ENCODE measurements at regions not wholly inside any gene's neighbourhood (a gene's known extent, or its start where the extent isn't known, plus 50 kb on each side); places are given as distances from the start of the nearest gene placed in this dataset.
A peak's percentile ranks its signal among the peaks of the same experiment; 100 is the strongest.
"Not testable (repeated sequence)": the region's sequence is repeated elsewhere in the genome, so short reads cannot be mapped to it uniquely, and the experiment has no call there.

- DNase-seq (ENCODE audit: low spot score), result no peak
These were observed 376.7 kb upstream of the DIPK2B start for GRCh38 chrX:45577361-45577760.

GRCh38 chrX:45571453-45571852, 370.8 kb upstream of the DIPK2B start:
- no peak for DNase-seq (ENCODE audit: low spot score)

- DNase-seq (ENCODE audit: low spot score), result no peak
These were observed 365.8 kb upstream of the DIPK2B start for GRCh38 chrX:45566456-45566855.

DNA sequence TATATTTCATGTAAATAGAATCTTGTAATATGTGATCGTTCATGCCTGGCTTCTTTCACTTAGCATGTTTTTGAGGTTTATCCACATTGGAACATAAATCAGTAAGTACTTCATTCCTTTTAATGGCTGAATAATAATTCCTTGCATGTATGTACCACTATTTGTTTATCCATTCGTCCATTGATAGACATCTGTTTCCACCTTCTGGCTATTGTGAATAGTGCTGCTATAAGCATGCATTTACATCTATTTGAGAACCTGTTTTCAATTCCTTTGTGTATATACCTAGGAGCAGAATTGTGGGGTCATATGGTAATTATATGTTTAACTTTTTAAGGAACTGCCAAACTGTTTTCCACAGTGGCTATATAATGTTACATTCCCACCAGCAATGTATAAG, 356.7 kb upstream of the DIPK2B start:
- DNase-seq (ENCODE audit: low spot score), result no peak

- no peak for DNase-seq (ENCODE audit: low spot score)
These were observed 354.1 kb upstream of the DIPK2B start for GRCh38 chrX:45554736-45555135.

GRCh38 chrX:45553417-45553816, 352.7 kb upstream of the DIPK2B start:
- DNase-seq (ENCODE audit: low spot score), result no peak

DNA sequence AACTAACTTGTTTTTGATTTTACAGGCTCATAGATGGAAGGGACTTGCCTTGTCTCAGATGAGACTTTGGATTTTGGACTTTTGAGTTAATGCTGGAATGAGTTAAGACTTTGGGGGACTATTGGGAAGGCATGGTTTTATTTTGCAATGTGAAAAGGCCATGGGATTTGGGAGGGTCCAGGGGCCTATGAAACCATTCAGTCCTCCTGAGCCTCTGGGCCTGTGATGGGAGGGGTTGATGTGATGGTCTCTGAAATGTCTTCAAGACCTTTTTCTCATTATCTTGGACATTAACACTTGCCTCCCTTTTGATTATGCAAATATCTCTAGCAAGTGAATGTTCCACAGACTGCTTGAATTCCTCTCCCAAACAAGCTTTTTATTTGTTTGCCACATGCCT, 346.0 kb upstream of the DIPK2B start:
- not testable (repeated sequence) for DNase-seq (ENCODE audit: low spot score)

- no peak for DNase-seq (ENCODE audit: low spot score)
These were observed 339.5 kb upstream of the DIPK2B start for GRCh38 chrX:45540181-45540580.

- no peak for DNase-seq (ENCODE audit: low spot score)
These were observed 337.3 kb upstream of the DIPK2B start for GRCh38 chrX:45537936-45538335.

- no peak for DNase-seq (ENCODE audit: low spot score)
These were observed 327.2 kb upstream of the DIPK2B start for GRCh38 chrX:45527834-45528233.

DNA sequence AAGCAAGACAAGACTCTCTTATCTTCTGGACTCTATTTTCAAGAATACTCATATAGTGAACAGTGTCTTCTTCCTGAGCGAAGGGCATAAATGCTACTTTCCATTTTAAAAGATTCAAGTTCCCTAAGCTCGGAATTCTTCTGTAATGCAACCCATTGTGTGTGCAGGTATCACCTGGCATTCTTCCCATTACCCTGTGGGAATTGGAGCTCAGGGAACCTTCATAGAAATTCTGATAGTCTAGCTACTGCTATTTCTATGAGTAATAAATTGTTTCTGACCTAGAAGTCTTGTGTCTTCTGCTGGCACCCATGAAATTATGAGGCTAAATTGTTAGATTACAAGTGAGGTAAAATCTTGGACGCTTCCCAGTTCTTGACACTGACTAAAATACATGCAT, 324.1 kb upstream of the DIPK2B start:
- no peak for DNase-seq (ENCODE audit: low spot score)

DNA sequence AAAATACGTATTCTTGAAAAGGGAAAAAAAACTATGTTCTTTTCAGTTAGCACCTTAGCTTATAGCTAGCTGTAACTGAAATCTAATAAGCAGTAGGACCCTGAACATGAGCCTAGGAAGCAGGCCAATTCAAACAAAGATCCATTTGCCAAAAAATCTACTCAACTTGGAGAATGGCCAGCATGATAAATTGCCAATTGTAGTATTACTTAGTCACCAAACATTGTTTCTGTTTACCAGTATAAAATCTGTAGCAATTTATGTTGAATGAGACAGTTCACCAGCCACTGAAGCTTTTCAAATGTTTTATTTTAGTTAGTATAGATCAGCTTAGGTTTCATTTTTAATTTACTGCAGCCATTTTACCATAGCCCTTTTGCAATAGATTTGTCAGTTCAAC, 323.6 kb upstream of the DIPK2B start:
- DNase-seq (ENCODE audit: low spot score), result no peak

- no peak for DNase-seq (ENCODE audit: low spot score)
These were observed 317.9 kb upstream of the DIPK2B start for GRCh38 chrX:45518552-45518951.

DNA sequence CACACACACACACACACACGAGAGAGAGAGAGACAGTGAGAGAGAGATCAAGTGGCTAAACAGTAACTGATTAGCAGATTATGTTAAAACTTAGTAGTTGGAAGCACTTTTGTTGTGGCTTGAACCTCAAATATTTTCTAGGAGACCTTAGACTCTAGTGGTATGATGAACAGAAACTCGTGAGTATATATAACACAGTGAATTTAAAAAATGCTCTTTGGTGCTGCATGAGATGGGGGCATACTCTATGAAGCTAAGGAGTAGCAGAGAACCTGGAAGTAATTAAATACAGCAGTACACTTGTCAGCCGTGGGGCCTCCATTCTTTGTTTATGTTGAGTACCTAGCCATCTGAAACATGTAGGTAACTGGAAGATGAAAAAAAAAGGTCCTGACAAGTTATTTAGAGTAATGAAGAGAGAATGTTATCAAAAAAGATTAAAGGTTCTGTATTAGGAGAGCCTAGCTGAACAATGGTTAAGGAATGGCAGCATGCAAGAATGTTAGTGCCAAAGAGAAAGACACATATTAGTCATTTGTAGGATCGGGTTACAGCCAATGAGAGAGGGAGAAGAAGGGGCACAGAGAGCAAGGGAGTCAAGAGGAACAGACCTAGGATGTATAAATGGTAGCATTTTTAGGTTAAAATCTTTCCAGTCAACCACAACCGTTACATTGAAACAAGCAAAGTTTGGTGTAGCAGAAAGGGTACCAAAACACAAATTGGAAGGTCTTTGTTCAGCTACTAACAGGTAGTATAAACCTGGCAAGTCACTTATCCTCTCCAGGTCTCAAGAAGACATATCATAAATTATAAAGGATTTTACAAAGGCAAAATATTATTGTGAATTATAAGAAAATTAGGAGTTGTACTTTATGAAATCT, 316.7 kb upstream of the DIPK2B start:
- DNase-seq (ENCODE audit: low spot score), result no peak

- DNase-seq (ENCODE audit: low spot score), result peak; percentile 20
These were observed 314.9 kb upstream of the DIPK2B start for GRCh38 chrX:45515262-45516215.

DNA sequence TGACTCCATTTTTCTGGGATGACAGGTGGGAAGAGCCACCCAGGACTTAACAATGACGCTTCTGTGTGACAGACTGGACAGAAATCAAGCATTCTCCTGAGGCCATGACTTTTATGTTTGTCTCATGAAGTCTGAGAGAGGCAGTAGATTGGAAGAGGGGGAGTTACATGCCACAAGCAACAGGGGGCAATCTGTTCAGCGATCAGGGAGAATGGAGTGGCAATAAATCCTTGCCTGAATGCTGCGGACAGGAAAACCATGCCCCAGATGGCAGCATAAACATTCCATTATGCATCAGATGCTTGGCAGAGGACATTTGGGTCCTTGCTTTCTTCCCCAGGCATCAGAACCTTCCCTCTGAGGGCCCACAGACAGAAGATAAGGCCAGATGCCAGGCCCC, 312.4 kb upstream of the DIPK2B start:
- DNase-seq (ENCODE audit: low spot score), result no peak

- DNase-seq (ENCODE audit: low spot score), result no peak
These were observed 307.8 kb upstream of the DIPK2B start for GRCh38 chrX:45508454-45508853.

DNA sequence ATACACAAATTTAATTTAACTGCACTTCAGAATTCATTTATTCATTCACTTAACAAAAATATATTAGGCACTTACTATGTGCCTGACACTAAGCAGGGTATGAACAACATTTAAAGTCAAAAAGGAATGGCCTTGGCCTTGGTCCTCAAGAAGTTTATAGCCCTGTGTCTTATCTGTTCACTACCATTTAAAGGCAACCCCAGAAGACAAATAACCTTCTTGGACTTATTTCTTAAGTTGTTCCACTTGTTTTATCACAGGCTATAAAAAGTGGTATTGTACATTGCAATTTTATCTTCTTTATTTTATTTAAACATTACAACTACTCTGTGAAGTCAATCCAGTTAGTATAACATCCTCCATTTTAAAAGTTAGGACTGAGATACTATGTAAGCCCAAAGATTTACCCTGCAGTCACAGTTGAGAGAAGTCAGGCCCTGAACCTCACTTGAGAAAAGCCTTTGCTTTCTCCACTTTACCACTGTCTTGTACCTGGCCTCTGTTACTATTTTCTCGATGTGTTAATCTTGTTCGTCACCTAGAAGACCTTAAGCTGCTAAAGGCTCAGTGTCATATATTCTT, 305.6 kb upstream of the DIPK2B start:
- DNase-seq (ENCODE audit: low spot score), result no peak

- no peak for DNase-seq (ENCODE audit: low spot score)
These were observed 304.5 kb upstream of the DIPK2B start for GRCh38 chrX:45505214-45505613.

- DNase-seq (ENCODE audit: low spot score), result not testable (repeated sequence)
These were observed 303.2 kb upstream of the DIPK2B start for GRCh38 chrX:45503787-45504362.

GRCh38 chrX:45502396-45502795, 301.7 kb upstream of the DIPK2B start:
- DNase-seq (ENCODE audit: low spot score), result no peak

GRCh38 chrX:45497290-45497689, 296.6 kb upstream of the DIPK2B start:
- DNase-seq (ENCODE audit: low spot score), result no peak

All from CD4-positive, alpha-beta T cell treated with Interleukin-6 at 100 ng/mL for 8 hours (primary cell).